ENCODE measurements at regions not wholly inside any gene's neighbourhood (a gene's known extent, or its start where the extent isn't known, plus 50 kb on each side); places are given as distances from the start of the nearest gene placed in this dataset.
A peak's percentile ranks its signal among the peaks of the same experiment; 100 is the strongest.

DNA sequence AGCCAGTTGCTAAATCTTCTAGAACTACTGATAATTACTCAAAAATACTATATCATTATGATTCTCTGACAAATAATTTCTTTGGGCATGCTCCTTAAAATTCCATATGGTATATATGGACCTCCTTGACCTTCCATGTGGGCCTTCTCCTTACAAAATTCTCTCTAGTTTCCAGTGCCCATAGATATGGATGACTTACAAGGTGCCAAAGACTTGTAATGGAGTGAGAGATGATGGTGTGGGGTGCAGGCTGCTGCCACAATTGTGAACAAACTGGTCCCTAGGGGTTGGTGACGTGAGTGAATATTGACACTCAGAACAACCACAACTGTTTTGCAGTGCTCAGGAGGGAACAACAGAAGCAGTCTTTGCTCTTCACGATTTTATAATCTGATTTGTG lies 378.9 kb downstream of the SNAPC1 start:
- FAIRE-seq: peak; percentile 92
- DNase-seq (ENCODE audit: low spot score): no peak

DNA sequence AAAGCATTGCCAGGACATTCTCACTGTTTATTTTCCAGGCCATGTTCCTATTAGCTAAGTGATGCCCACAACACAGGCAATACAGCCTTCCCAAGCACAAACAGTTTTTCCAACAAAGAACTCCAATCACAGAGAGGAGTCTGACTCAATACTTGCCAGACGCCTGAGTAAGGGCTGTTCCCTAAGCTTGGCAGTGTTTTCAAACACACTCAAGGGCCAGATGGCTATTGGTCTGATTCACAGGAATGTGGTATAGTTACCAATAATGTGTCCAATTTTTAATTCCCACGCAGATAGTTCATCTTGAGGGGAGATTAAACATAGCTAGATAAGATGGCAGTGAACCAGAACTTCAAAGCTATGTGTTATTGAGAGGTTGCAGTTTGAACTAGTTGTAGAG lies 381.0 kb downstream of the SNAPC1 start:
- FAIRE-seq: peak; percentile 83
- no peak for DNase-seq (ENCODE audit: low spot score)

DNA sequence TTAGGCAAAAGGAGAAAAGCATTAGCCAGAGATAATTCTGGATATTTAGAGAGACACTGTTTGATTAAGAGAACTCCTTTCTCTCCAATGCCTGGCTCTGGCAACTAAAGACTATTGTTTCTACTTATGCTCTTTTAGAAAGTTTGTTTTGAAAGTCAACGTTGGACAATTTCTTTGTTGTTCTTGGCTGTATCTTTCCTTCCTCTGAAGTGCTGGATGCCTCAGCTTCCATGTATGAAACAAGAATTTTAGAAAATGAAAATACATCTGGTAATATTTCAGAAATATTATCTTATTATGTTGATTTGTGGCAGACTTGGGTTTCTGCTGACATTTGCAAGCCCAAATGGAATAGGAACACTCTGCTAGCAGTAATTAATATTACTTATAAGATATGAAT lies 382.6 kb downstream of the SNAPC1 start:
- DNase-seq (ENCODE audit: low spot score) (no peak), FAIRE-seq (peak; percentile 20)

DNA sequence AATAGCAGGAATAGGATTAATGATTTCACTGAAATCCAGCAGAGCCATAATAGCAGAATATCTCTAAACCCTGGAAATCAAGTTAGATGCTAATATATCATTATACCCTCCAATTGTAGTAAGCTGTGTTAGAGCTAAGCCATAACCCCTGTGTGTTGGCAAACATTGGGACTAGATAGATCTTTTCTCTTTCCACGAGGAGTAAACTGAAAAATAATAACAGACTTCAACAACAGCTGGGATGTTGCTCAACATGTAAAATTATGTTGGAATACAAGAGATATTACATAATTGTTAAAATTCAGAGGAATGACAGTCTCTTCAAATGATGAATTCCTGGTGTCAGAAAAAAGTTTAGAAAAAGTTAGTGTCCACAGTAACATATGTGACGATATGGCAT lies 383.8 kb downstream of the SNAPC1 start:
- no peak for FAIRE-seq
- DNase-seq (ENCODE audit: low spot score): no peak

- no peak for FAIRE-seq
- no peak for DNase-seq (ENCODE audit: low spot score)
Measured at GRCh38 chr14:62156052-62156451, 393.8 kb downstream of the SNAPC1 start.

DNA sequence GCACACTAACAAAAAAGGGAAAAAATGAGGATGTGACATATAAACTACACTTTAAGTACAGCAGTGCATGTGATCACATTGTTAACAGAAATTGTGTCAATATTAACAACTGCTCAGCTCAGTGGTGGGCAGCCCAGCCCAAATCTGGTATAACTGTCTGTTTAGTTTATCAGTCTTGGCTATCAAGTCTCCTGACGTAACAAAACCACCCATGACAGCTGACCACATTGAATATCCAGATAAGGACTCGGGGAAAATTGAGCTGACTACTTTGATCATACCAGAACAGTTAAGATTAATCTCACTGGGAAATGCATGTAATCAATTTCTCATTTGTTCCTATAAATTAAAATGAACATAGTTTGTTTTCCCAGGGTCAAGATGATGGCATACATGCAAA lies 396.6 kb downstream of the SNAPC1 start:
- DNase-seq (ENCODE audit: low spot score) (no peak), FAIRE-seq (peak; percentile 68)

DNA sequence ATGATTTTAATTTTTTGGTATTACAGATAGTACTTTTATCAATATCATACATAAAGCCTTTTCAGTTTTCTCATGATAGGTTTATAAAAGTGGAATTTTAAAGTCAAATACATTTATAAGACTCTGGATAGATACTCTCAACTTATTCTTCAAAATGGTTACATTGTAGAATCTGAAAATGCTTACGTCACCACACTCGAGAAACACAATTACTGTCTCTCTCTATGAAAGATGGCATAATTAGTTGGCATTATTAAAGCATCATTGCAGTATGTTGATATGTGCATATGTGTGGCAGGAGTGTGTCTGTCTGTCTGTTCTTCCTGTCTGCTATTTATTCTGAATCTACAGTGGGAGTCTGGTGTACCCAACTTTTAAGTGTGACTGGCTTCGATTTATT lies 397.1 kb downstream of the SNAPC1 start:
- DNase-seq (ENCODE audit: low spot score): no peak

GRCh38 chr14:62162998-62163589 lies 400.9 kb downstream of the SNAPC1 start:
- DNase-seq (ENCODE audit: low spot score) (peak; percentile 80), FAIRE-seq (peak; percentile 94)

More for the DNA sequence above, 397.1 kb downstream of the SNAPC1 start:
- FAIRE-seq: peak; percentile 89

- FAIRE-seq (peak; percentile 91), DNase-seq (ENCODE audit: low spot score) (no peak)
Measured at GRCh38 chr14:62168564-62169155, 406.4 kb downstream of the SNAPC1 start.

DNA sequence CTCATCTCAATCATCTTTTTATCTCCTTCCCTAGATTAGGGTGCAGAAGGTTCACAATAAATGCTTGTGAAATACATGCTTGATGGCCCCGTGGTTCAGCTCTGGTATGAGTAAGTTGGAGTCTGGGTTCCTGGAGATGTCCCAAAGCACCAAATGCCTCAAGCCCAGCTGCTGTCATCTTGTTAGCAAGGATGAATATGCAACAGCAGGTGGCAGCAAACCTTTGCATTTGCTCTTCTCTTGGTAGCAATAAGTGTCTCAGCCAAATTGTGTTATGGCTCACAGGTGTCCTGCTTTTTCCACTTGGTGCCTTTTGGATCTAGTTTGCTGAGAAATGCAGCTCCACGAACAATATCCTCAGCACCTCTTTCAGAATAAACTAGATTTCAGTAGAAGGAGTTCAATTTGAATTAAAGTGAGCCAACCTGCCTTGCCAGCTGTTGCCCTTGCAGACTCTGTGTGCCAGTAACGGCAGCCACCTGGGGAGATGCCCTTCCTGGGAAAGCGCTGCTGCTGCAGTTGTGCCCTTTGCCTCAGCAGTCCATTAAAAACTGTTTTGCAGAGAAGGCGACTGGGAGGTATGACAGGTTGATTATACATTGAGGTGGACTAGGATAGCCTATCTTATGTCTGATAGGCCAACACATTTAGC lies 417.3 kb downstream of the SNAPC1 start:
- DNase-seq (ENCODE audit: low spot score) (peak; percentile 85), FAIRE-seq (peak; percentile 98)

GRCh38 chr14:62181591-62181990 lies 419.4 kb downstream of the SNAPC1 start:
- no peak for DNase-seq (ENCODE audit: low spot score)
- peak; percentile 53 for FAIRE-seq

DNA sequence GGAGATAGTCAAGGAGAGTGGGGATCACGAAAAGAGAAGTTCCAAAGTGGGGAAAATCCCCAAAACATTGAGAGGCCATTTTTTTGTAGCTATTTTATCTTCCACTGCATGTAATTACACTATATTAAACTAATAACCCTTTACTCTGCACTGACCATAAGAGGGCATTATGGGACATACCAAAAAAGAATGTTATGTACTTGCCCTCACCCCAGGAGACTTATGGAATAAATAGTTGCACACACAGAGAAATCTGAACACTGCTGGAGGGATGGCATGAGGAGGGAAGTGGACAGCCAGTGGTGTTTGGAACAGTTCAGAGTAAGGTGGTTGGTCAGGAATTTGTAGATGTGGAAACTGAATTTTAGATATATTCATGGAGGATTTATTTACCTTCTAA lies 422.9 kb downstream of the SNAPC1 start:
- DNase-seq (ENCODE audit: low spot score) (no peak), FAIRE-seq (no peak)

DNA sequence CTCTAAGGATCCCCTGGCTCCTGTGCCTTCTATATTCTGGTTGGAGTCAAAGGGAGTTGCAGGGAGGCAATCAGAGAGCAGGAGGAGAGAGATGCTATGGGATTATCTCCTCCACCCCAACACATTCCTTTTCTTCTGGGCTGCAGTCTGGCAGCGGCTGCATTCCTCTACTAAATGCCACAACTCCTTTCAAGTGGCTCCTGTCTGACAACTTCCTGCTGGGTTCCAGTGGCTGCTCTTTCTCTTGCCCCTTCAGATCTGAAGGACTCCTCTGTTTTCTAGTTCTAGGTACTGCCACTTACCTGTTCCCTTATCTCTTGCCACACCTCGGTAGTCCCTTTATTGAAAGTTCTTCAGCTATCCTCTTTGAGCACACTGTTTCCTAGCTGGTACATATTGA lies 425.0 kb downstream of the SNAPC1 start:
- no peak for DNase-seq (ENCODE audit: low spot score)
- no peak for FAIRE-seq

DNA sequence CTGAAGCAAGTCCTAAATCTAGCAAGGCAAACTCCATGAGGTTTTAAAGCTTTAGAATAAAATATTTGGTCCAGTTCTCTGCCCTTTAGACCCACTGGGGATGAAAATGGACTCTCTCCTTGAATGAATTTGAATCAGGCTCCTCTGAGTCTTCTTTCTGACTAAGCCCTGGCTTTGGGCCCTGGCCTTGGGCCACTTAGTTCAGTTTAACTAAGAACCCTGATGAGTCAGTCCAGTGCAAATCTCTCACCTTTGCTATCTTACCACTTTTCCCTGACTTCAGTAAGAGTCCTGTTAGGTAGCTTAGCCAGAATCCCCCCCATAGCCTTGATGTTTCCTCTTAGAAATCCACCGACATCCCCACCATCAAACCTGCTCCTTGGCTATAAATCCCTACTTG lies 427.5 kb downstream of the SNAPC1 start:
- DNase-seq (ENCODE audit: low spot score) (no peak), FAIRE-seq (no peak)

DNA sequence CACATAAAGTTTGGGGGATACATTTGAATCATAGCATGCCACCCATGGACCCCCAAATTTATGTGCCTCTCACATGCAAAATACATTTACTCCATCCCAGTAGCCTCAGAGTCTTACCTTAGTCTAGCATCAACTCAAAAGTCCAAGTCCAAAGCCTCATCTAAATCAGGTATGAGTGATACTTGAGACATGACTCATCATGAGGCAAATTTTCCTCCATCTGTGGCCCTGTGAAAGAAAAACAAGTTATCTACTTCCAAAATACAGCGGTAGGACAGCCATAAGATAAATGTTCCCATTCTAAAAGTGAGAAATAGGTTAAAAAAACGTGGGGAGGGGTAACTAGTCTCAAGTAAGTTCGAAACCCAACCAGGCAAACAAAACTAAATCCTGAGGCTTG lies 444.2 kb downstream of the SNAPC1 start:
- FAIRE-seq (no peak), DNase-seq (ENCODE audit: low spot score) (no peak)

DNA sequence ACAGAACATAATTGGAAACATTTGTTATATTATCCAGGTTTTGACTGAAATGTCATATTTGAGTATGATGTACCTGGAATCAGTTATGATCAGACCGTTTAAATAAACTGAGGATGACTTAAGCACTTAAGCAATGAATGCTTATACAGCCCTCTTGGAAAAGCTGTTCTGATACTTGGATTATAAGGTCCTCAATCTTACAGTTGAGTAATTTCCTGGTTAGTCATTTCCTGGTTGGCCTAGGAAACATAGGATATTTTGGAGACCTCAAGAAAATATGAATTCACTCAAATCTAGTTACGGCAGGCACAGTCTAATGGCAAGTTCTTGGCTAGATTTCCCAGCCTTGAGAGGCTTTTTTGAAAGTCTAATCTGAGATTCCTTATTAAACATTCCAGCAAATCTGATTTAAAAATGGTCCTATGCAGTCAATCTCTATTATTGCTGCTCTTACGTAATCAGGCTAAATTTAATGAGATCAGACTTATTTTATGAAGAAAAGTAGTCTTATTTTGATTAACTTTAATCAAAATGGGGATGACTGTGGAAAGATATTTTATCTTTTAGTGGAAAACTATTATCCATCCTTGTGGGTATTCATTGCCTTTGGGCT lies 447.2 kb downstream of the SNAPC1 start:
- DNase-seq (ENCODE audit: low spot score): no peak
- no peak for FAIRE-seq

DNA sequence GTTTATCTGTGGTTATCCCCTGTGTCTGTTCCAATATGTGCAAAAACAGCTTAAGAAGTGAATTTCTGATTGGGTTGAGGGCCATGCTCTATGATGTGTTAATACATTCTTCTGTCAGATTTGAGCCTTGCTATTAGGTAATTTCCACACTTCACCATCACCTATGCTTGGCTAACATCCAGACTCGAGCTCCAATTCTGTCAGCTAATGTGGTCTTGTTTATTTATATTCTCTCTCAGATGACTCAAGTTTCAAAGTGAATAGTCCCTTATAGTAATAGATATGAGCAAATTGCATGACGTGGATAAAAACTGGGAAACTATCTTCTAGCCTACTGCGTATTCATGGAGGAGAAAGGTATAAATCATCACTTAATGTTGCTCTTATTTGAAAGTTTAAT lies 451.3 kb downstream of the SNAPC1 start:
- no peak for FAIRE-seq
- DNase-seq (ENCODE audit: low spot score): no peak

DNA sequence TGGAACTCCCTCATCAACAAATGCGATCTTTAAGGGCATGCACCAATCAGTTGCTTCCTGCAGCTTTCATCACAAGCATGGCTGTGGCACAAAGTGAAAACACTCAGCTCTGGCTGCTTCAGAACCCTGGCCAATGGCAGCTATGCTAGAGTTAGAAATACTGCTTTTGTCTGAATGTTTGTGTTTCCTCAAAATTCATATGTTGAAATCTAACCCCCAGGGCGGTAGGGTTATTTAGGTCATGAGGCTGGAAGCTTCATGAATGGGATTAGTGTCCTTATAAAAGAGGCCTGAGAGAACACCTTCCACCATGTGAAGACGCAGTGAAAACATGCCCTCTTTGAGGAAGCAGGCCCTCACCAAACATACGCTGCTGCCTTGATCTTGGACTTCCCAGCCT lies 453.9 kb downstream of the SNAPC1 start:
- FAIRE-seq: no peak
- DNase-seq (ENCODE audit: low spot score): no peak

DNA sequence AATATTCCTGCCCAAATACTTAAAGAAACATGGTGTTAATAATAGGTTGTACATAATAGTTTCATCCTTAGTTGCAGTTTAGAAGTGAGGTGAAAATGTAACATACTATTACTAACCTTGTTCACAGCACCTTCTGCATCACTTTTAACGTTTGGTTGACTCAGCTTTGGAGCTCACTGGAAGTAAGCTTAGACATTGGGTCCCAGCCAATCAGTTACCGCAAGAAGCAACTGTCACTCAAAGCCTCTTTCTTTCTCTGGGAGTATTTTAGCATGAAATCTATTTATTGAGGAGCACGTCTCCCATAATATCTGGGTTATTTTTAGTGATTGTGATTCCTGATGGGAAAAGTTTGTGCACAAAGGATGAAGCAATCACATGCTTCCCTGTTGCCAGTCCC lies 472.6 kb downstream of the SNAPC1 start:
- FAIRE-seq: no peak
- no peak for DNase-seq (ENCODE audit: low spot score)

DNA sequence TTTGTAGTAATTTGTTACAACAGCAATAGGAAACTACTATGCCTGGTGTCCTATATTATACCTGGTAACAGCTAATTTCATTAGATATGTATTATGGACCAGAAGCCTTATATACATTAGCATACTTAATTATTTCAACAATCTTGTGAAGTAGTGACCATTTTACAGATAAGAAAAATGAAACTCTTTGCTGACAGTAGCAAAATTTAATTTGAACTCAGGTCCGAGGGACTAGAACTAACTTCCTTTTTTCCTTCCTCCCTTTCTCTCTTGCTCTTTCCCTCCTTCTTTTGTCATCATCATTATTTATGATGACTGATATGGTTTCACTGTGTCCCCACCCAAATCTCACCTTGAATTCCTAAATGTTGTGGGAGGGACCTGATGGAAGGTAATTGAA lies 482.0 kb downstream of the SNAPC1 start:
- DNase-seq (ENCODE audit: low spot score) (no peak), FAIRE-seq (peak; percentile 79)

- FAIRE-seq (no peak), DNase-seq (ENCODE audit: low spot score) (no peak)
Measured at GRCh38 chr14:62247266-62247665, 485.0 kb downstream of the SNAPC1 start.

- DNase-seq (ENCODE audit: low spot score): no peak
- FAIRE-seq: peak; percentile 81
Measured at GRCh38 chr14:62251237-62251636, 489.0 kb downstream of the SNAPC1 start.

DNA sequence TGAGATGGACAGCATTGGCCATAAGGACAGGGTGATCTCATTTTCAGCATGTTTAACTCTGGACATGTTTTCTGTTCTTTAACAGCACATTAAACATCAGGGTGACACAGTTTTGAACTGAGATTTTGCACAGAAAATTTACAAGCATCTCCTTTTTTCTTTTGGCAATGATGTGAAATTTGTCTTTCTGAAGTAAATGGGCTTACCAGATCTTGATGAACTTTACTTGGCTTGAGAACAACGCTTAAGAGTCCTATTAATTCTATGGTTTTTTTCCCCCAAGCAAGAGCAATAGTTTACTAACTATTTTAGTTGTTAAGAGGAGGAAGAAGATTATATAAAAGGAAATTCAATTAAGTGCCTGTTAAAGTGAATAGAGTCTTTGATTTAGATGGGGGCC lies 491.0 kb downstream of the SNAPC1 start:
- FAIRE-seq (no peak), DNase-seq (ENCODE audit: low spot score) (no peak)
